HCT116 (cell line): ENCODE measurements at regions not wholly inside any gene's neighbourhood (a gene's known extent, or its start where the extent isn't known, plus 50 kb on each side); places are given as distances from the start of the nearest gene placed in this dataset.

Experiments
- ATAC-seq: fragments of 200-7000 bp; cut with Tn5 transposase; 2 replicates; pipeline ENCODE4 v1.9.1; 2020; ENCODE audit warnings: mild to moderate bottlenecking, moderate library complexity
- BruUV-seq: library from RNA; stranded (reverse); fragments of 400-500 nt; replicated peaks from 2 replicates; lab custom pipeline; 2021; lab: Mats Ljungman, UMichigan
- CTCF ChIA-PET: fragments of 300-600 bp; sonication (Branson Sonifier 250); formaldehyde crosslinking; loops from one replicate; lab custom pipeline; 2021; ENCODE audit warnings: antibody characterized with exemption; lab: Charles Lee
- POLR2A ChIA-PET: fragments of 300-600, 350-600 bp; sonication (Branson Sonifier 250); formaldehyde crosslinking; loops from one replicate; lab custom pipeline; 2021; ENCODE audit warnings: antibody characterized with exemption; lab: Charles Lee
- RAD21 ChIA-PET, 2 experiments: fragments of 300-600 bp; sonication (Branson Sonifier 250); formaldehyde crosslinking; loops; one replicate each; lab custom pipeline; 2023; ENCODE audit warnings: low total read pairs in 2 of 2; ENCODE audit not compliant: uncharacterized antibody in 2 of 2, unreplicated experiment in 2 of 2, low non-redundant PET in 1 of 2; lab: Charles Lee
- DNase-seq: peaks from one replicate; pipeline ENCODE4 v3.0.0-alpha.2; 2010; ENCODE audit warnings: low read depth, low spot score
- H2AFZ ChIP-seq: fragments of 200-600 bp; shearing (Covaris generic), sonication (generic); 2 replicates; pipeline ENCODE4 v1.6.1; 2017; ENCODE audit warnings: low read depth, mixed run types, mixed read lengths, antibody characterized with exemption, low read length; ENCODE audit not compliant: poor library complexity, severe bottlenecking
- H3K27ac ChIP-seq: 2 replicates; pipeline ENCODE4 v1.5.1; 2012; ENCODE audit warnings: low read depth, low read length
- H3K27me3 ChIP-seq: fragments of 200-600 bp; sonication (generic); 2 replicates; pipeline ENCODE4 v1.6.1; 2016; ENCODE audit warnings: mixed run types, low read length, mixed read lengths; ENCODE audit not compliant: insufficient read depth
- H3K36me3 ChIP-seq, 2 experiments: fragments of 200-500 bp in 1 of 2; fragments of 200-600 bp in 1 of 2; sonication (Bioruptor generic) in 1 of 2; sonication (generic) in 1 of 2; 2 replicates each; pipeline versions ENCODE4 v1.5.1 to v1.6.1; 2014 to 2016; ENCODE audit warnings: low read length in 2 of 2, inconsistent platforms in 1 of 2, mixed read lengths in 1 of 2, mixed run types in 1 of 2; ENCODE audit not compliant: insufficient read depth in 2 of 2, control insufficient read depth in 1 of 2
- H3K4me1 ChIP-seq, 2 experiments: fragments of 200-600 bp in 1 of 2; sonication (generic) in 1 of 2; 2 replicates each; pipeline versions ENCODE4 v1.5.1 to v1.6.1; 2012 to 2017; ENCODE audit warnings: low read length in 2 of 2, inconsistent platforms in 1 of 2, mild to moderate bottlenecking in 1 of 2, mixed read lengths in 1 of 2, mixed run types in 1 of 2, moderate library complexity in 1 of 2; ENCODE audit not compliant: insufficient read depth in 2 of 2, control insufficient read depth in 1 of 2
- H3K4me2 ChIP-seq: fragments of 200-600 bp; sonication (generic); 2 replicates; pipeline ENCODE4 v1.6.1; 2017; ENCODE audit warnings: mixed run types, low read length, mixed read lengths
- H3K4me3 ChIP-seq, 2 experiments: fragments of 200-600 bp in 1 of 2; sonication (generic) in 1 of 2; replicated peaks in 1 of 2; 2 replicates each; pipeline ENCODE4 v1.5.1; 2011 to 2016; ENCODE audit warnings: low read length in 2 of 2, control low read depth in 1 of 2, low read depth in 1 of 2, mild to moderate bottlenecking in 1 of 2, mixed read lengths in 1 of 2, mixed run types in 1 of 2
- H3K79me2 ChIP-seq: fragments of 200-600 bp; sonication (generic); 2 replicates; pipeline ENCODE4 v1.6.1; 2017; ENCODE audit warnings: mild to moderate bottlenecking, mixed run types, low read length, moderate library complexity, mixed read lengths; ENCODE audit not compliant: insufficient read depth
- H3K9ac ChIP-seq: fragments of 200-600 bp; sonication (generic); 2 replicates; pipeline ENCODE4 v1.6.1; 2016; ENCODE audit warnings: low read length, mixed read lengths
- H3K9me2 ChIP-seq: fragments of 200-600 bp; sonication (generic), shearing (Covaris generic); 2 replicates; pipeline ENCODE4 v1.6.1; 2017; ENCODE audit warnings: mixed run types, mild to moderate bottlenecking, moderate library complexity; ENCODE audit not compliant: insufficient read depth
- H3K9me3 ChIP-seq, 2 experiments: fragments of 200-500 bp in 1 of 2; fragments of 200-600 bp in 1 of 2; sonication (Bioruptor generic) in 1 of 2; sonication (generic) in 1 of 2; 2 replicates each; pipeline ENCODE4 v1.6.1; 2014 to 2017; ENCODE audit warnings: low read length in 2 of 2, mixed read lengths in 2 of 2, inconsistent platforms in 1 of 2, low read depth in 1 of 2, mild to moderate bottlenecking in 1 of 2, mixed run types in 1 of 2, moderate library complexity in 1 of 2; ENCODE audit not compliant: control insufficient read depth in 1 of 2, insufficient read depth in 1 of 2
- H4K20me1 ChIP-seq: fragments of 200-600 bp; sonication (generic), shearing (Covaris generic); 2 replicates; pipeline ENCODE4 v1.6.1; 2017; ENCODE audit warnings: mixed run types, mild to moderate bottlenecking, moderate library complexity; ENCODE audit not compliant: insufficient read depth
- CBX3 ChIP-seq: IDR thresholded peaks from 2 replicates; pipeline ENCODE4 v1.6.1; 2012; ENCODE audit warnings: low read depth
- EGR1 ChIP-seq: IDR thresholded peaks from 2 replicates; pipeline ENCODE4 v1.6.1; 2012; ENCODE audit warnings: low read depth
- ELF1 ChIP-seq: IDR thresholded peaks from 2 replicates; pipeline ENCODE4 v1.6.1; 2012; ENCODE audit warnings: low read depth, borderline replicate concordance
- EZH2 ChIP-seq: fragments of 200-600 bp; sonication (generic); IDR thresholded peaks from 2 replicates; pipeline ENCODE4 v1.6.1; 2017; ENCODE audit warnings: antibody characterized with exemption, mixed run types
- EZH2phosphoT487 ChIP-seq: fragments of 200-600 bp; IDR thresholded peaks from 2 replicates; pipeline ENCODE4 v1.6.1; 2018; ENCODE audit warnings: antibody characterized with exemption, borderline replicate concordance
- MAX ChIP-seq: IDR thresholded peaks from 2 replicates; pipeline ENCODE4 v1.6.1; 2012
- SIN3A ChIP-seq: IDR thresholded peaks from 2 replicates; pipeline ENCODE4 v1.6.1; 2012; ENCODE audit warnings: low read depth
- TCF7L2 ChIP-seq: IDR thresholded peaks from 2 replicates; pipeline ENCODE4 v1.7.0; 2011; ENCODE audit warnings: borderline replicate concordance, inconsistent platforms; ENCODE audit not compliant: insufficient read depth, insufficient read length; ENCODE audit errors: extremely low read depth
- YY1 ChIP-seq: IDR thresholded peaks from 2 replicates; pipeline ENCODE4 v1.6.1; 2011; ENCODE audit warnings: low read length, low read depth, moderate library complexity, mild to moderate bottlenecking; ENCODE audit not compliant: insufficient replicate concordance; ENCODE audit errors: extremely low read depth
- ZFX ChIP-seq: fragments of 450-650 bp; IDR thresholded peaks from 2 replicates; pipeline ENCODE4 v1.6.1; 2017
- ZNF274 ChIP-seq: fragments of 200-500 bp; sonication (Bioruptor generic); IDR thresholded peaks from 2 replicates; pipeline ENCODE4 v1.6.1; 2014; ENCODE audit warnings: mild to moderate bottlenecking, low read depth, low read length, inconsistent platforms
- intact Hi-C: fragments of 100-400 bp; cut with micrococcal nuclease; formaldehyde crosslinking; loops from 2 replicates; pipeline ENCODE4 v1.10.0; 2022
- TF ChIP-seq, protein P1 (sequence below), 3 experiments: fragments of 200-600 bp in 1 of 3; sonication (generic) in 1 of 3; IDR thresholded peaks in 2 of 3; conservative IDR thresholded peaks in 1 of 3; 2 replicates each; pipeline ENCODE4 v1.5.1; 2012 to 2017; ENCODE audit warnings: low read depth in 2 of 3, low read length in 2 of 3, antibody characterized with exemption in 1 of 3, borderline replicate concordance in 1 of 3, control low read depth in 1 of 3, mild to moderate bottlenecking in 1 of 3, mixed read lengths in 1 of 3, mixed run types in 1 of 3, moderate library complexity in 1 of 3; ENCODE audit not compliant: insufficient read depth in 1 of 3
- TF ChIP-seq, protein P2 (sequence below): IDR thresholded peaks from 2 replicates; pipeline ENCODE4 v1.6.1; 2012

- DNase-seq (no peak), ATAC-seq (no peak)
- intact Hi-C loops = no loop called here
- Histone ChIP-seq H4K20me1 (no peaks in the 10 kb centered on the region), H3K4me1 (no peaks in the 10 kb centered on the region), H3K9ac (no peak overlapping the region), H3K4me2 (no peak overlapping the region), H2AFZ (no peak overlapping the region), H3K4me3 (no peak overlapping the region), H3K27me3 (no peaks in the 10 kb centered on the region), H3K9me3 (no peaks in the 10 kb centered on the region)
- RAD21 ChIA-PET = no interaction called here
- no TSS peak for BruUV-seq
- no peak for TF ChIP-seq ZFX
- TF ChIP-seq ZNF274 = no peak
- no peak for TF ChIP-seq CBX3
- TF ChIP-seq, protein P1, sequence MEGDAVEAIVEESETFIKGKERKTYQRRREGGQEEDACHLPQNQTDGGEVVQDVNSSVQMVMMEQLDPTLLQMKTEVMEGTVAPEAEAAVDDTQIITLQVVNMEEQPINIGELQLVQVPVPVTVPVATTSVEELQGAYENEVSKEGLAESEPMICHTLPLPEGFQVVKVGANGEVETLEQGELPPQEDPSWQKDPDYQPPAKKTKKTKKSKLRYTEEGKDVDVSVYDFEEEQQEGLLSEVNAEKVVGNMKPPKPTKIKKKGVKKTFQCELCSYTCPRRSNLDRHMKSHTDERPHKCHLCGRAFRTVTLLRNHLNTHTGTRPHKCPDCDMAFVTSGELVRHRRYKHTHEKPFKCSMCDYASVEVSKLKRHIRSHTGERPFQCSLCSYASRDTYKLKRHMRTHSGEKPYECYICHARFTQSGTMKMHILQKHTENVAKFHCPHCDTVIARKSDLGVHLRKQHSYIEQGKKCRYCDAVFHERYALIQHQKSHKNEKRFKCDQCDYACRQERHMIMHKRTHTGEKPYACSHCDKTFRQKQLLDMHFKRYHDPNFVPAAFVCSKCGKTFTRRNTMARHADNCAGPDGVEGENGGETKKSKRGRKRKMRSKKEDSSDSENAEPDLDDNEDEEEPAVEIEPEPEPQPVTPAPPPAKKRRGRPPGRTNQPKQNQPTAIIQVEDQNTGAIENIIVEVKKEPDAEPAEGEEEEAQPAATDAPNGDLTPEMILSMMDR (IDR thresholded peaks at IDR 0.05 in 2 of 3, conservative IDR thresholded peaks at IDR 0.05 in 1 of 3; ENCODE audit: borderline replicate concordance in 1 of 3, insufficient read depth in 1 of 3, low read depth in 2 of 3, low read length in 2 of 3) = no peak
- TF ChIP-seq, protein P2, sequence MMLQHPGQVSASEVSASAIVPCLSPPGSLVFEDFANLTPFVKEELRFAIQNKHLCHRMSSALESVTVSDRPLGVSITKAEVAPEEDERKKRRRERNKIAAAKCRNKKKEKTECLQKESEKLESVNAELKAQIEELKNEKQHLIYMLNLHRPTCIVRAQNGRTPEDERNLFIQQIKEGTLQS = no peak
- no peak for TF ChIP-seq SIN3A
- TF ChIP-seq, all 23 proteins: peak for 0
- POLR2A ChIA-PET = no interaction called here
- Histone ChIP-seq H3K36me3 (no peaks in the 10 kb centered on the region), H3K9me2 (no peaks in the 10 kb centered on the region), H3K27ac (no peak overlapping the region), H3K79me2 (no peaks in the 10 kb centered on the region)
- CTCF ChIA-PET = interaction anchor here (1.0 kb wide), 1 partner anchor 53 kb away, joined by 3 read pairs; no protein-coding TSS in a partner anchor
Observed at GRCh38 chr10:63919575-63920279, 398.5 kb downstream of the REEP3 start.

- BruUV-seq = no TSS peak
- ATAC-seq = no peak
- DNase-seq = no peak
- TF ChIP-seq ELF1 (no peak), ZFX (no peak), MAX (no peak), TCF7L2 (no peak), YY1 (no peak), EZH2 (no peak), EZH2phosphoT487 (no peak), EGR1 (no peak)
- TF ChIP-seq, all 23 proteins: peak for 0
- no peaks in the 10 kb centered on the region for H4K20me1 ChIP-seq
- H3K4me2 ChIP-seq = no peak overlapping the region
- H3K27me3 ChIP-seq = no peaks in the 10 kb centered on the region
- H3K9me2 ChIP-seq = no peaks in the 10 kb centered on the region
- H3K9me3 ChIP-seq = no peaks in the 10 kb centered on the region
- H3K27ac ChIP-seq = no peak overlapping the region
- no peaks in the 10 kb centered on the region for H3K36me3 ChIP-seq
- no peak overlapping the region for H2AFZ ChIP-seq
- ChIA-PET CTCF (no interaction called here), POLR2A (no interaction called here), RAD21 (no interaction called here)
- intact Hi-C loops = no loop called here
- H3K9ac ChIP-seq = no peak overlapping the region
- H3K4me1 ChIP-seq = no peaks in the 10 kb centered on the region
- no peak overlapping the region for H3K4me3 ChIP-seq
- no peaks in the 10 kb centered on the region for H3K79me2 ChIP-seq
Observed at GRCh38 chr10:63920926-63921325, 399.7 kb downstream of the REEP3 start.
